Stomach (tissue), 8 donors: ENCODE measurements at regions not wholly inside any gene's neighbourhood (a gene's known extent, or its start where the extent isn't known, plus 50 kb on each side); places are given as distances from the start of the nearest gene placed in this dataset.

Experiments
- DNase-seq, 2 donors: peaks; one replicate each; pipeline versions ENCODE4 v3.0.0 to v3.0.0-alpha.2; 2013 to 2019
- H3K27ac ChIP-seq, 5 donors: fragments of 200-600 bp in 4 of 5; sonication (generic) in 4 of 5; one replicate each; pipeline ENCODE4 v1.5.1; 2013 to 2019; ENCODE audit warnings: mild to moderate bottlenecking in 1 of 5, moderate library complexity in 1 of 5
- H3K27me3 ChIP-seq, 3 donors: fragments of 200-600 bp; sonication (generic); one replicate each; pipeline ENCODE4 v1.5.1; 2017 to 2019; ENCODE audit warnings: mixed run types in 1 of 3
- H3K36me3 ChIP-seq, 4 donors: fragments of 200-600 bp; sonication (generic); 1 replicate in 3 of 4; 2 replicates in 1 of 4; pipeline ENCODE4 v1.5.1; 2016 to 2019
- H3K4me1 ChIP-seq, 4 donors: fragments of 200-600 bp; sonication (generic); one replicate each; pipeline ENCODE4 v1.5.1; 2016 to 2019
- H3K4me3 ChIP-seq, 4 donors: fragments of 200-600 bp; sonication (generic) in 3 of 4; one replicate each; pipeline ENCODE4 v1.5.1; 2016 to 2019; ENCODE audit warnings: mild to moderate bottlenecking in 1 of 4
- H3K9me3 ChIP-seq, 4 donors: fragments of 200-600 bp; sonication (generic); one replicate each; pipeline ENCODE4 v1.5.1; 2016 to 2019
- EP300 ChIP-seq: sonication (generic); formaldehyde crosslinking; IDR thresholded peaks from one replicate; pipeline ENCODE4 v1.6.1; 2017; ENCODE audit warnings: antibody characterized with exemption
- POLR2A ChIP-seq, 4 donors: fragments of 450-650 bp; IDR thresholded peaks; one replicate each; pipeline ENCODE4 v1.6.1; 2016; ENCODE audit warnings: antibody characterized with exemption in 4 of 4, control low read depth in 2 of 4, mild to moderate bottlenecking in 1 of 4, moderate library complexity in 1 of 4
- POLR2AphosphoS5 ChIP-seq, 3 donors: sonication (generic); formaldehyde crosslinking; IDR thresholded peaks; one replicate each; pipeline ENCODE4 v1.6.1; 2016; ENCODE audit warnings: antibody characterized with exemption in 3 of 3
- WGBS, 5 donors: extraction: QIAGEN DNeasy Blood & Tissue Kit in 3 of 5; methylation state at CpG; one replicate each; pipeline versions ENCODE4 v1.1.5 to v1.1.7; 2013 to 2018; 5-methylcytosine and 5-hydroxymethylcytosine counted together
- intact Hi-C: fragments of 100-400 bp; cut with DNase I; formaldehyde crosslinking; loops from one replicate; pipeline ENCODE4 v1.15.1; 2023; ENCODE audit warnings: low total_unique reads
- TF ChIP-seq, protein P1 (sequence below), 7 experiments: fragments of 450-650 bp in 4 of 7; fragments of 200-600 bp in 3 of 7; sonication (generic) in 3 of 7; IDR thresholded peaks; one replicate each; pipeline ENCODE4 v1.5.1; 2016 to 2019; ENCODE audit warnings: antibody characterized with exemption in 7 of 7, control low read depth in 2 of 7, mild to moderate bottlenecking in 1 of 7
- donor health status: healthy with polysubstance abuse.
- donor health status: Bipolar disorder and iron deficiency.
- donor health status: healthy.

DNA sequence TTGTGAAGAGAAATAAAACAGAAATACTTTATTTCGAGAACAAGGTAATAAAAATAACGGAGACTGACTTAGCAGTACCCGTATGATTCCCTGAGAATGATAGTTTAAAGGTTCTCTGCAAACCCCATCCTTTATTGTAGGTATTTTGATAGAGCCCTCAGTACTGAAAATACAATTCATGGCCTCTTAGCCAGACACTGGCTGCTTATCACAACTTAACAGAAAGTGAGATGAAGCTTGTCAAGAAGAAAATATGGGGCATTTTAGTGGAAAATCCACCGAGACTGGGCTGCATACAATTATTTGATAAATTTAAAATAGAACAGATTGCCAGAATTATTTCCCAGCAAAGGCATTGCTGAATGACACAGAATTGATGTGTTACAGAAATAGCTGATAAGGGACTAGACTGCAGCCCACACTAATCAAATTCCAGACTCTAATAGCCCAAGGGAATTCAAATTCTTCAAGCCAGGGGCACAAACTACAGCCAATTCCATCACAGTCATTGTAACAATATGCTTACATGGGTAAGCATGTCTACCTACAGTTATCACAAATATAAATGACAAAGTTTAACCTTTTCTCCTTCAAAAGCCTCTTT, 521.9 kb downstream of the PLOD2 start:
- no peak for TF ChIP-seq POLR2A (IDR thresholded peaks at IDR 0.05)
- TF ChIP-seq POLR2AphosphoS5 (IDR thresholded peaks at IDR 0.05): no peak
- TF ChIP-seq, protein P1, sequence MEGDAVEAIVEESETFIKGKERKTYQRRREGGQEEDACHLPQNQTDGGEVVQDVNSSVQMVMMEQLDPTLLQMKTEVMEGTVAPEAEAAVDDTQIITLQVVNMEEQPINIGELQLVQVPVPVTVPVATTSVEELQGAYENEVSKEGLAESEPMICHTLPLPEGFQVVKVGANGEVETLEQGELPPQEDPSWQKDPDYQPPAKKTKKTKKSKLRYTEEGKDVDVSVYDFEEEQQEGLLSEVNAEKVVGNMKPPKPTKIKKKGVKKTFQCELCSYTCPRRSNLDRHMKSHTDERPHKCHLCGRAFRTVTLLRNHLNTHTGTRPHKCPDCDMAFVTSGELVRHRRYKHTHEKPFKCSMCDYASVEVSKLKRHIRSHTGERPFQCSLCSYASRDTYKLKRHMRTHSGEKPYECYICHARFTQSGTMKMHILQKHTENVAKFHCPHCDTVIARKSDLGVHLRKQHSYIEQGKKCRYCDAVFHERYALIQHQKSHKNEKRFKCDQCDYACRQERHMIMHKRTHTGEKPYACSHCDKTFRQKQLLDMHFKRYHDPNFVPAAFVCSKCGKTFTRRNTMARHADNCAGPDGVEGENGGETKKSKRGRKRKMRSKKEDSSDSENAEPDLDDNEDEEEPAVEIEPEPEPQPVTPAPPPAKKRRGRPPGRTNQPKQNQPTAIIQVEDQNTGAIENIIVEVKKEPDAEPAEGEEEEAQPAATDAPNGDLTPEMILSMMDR (IDR thresholded peaks at IDR 0.05): no peak
- TF ChIP-seq EP300: no peak
- 78 to 81% (median 80%) methylated on average over 4 of the region's 4 CpGs for WGBS, 5 donors

DNA sequence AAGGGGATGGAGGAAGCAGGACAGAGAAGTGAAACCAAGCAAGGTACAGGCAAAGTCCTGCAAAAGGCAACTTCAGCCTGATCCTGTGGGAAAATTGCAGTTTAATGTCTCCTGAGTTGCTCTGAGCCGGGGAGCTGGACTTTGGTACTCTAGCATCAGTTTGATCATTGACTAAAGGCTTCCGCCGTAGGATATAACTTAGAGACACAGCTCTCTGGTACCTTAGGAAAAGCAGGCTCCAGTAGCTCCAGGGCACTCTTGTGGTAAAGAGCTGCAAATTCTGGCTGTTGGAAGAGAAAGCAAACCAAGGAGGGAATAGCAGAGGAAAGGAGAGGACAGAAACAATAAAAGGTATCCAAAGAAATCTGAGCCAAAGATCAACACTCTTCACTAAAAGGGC, 521.1 kb downstream of the PLOD2 start:
- Histone ChIP-seq H3K27me3 (no peaks in the 10 kb centered on the region), H3K4me1 (no peaks in the 10 kb centered on the region), H3K27ac (no peak overlapping the region), H3K9me3 (no peaks in the 10 kb centered on the region), H3K4me3 (no peak overlapping the region), H3K36me3 (no peaks in the 10 kb centered on the region)
- 64 to 84% (median 76%) methylated on average over 3 of the region's 3 CpGs for WGBS, 5 donors
- intact Hi-C loops: no loop called here
- TF ChIP-seq EP300 (no peak), POLR2AphosphoS5 (IDR thresholded peaks at IDR 0.05) (no peak), POLR2A (IDR thresholded peaks at IDR 0.05) (no peak)
- TF ChIP-seq, protein P1 (IDR thresholded peaks at IDR 0.05): no peak
- no peak for DNase-seq

More for the DNA sequence above, 521.9 kb downstream of the PLOD2 start:
- no peak for DNase-seq
- Histone ChIP-seq H3K36me3 (no peaks in the 10 kb centered on the region), H3K9me3 (no peaks in the 10 kb centered on the region), H3K4me3 (no peak overlapping the region), H3K27me3 (no peaks in the 10 kb centered on the region), H3K27ac (no peak overlapping the region), H3K4me1 (no peaks in the 10 kb centered on the region)
- intact Hi-C loops: no loop called here

DNA sequence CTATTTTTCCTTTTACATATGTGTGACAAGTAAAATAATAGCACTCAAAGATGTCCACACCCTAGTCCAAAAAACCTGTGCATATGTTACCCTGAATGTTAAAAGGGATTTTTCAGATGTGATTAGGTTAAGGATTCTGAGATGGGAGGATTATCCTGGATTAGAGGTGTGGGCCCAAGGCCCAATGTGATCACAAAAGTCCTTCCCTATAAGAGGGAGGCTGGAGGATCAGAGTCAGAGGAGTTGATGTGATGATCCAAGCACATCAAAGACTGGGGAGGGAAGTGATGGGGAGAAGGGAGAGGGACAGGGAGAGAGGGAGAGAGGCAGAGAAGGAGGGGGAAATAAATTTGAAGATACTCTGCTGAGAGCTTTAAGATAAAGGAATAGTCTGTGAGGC, 512.6 kb downstream of the PLOD2 start:
- Histone ChIP-seq H3K36me3 (no peaks in the 10 kb centered on the region), H3K9me3 (no peaks in the 10 kb centered on the region), H3K4me1 (no peaks in the 10 kb centered on the region), H3K27ac (no peak overlapping the region), H3K27me3 (no peaks in the 10 kb centered on the region), H3K4me3 (no peak overlapping the region)
- DNase-seq: no peak
- TF ChIP-seq, protein P1 (IDR thresholded peaks at IDR 0.05): no peak
- no peak for TF ChIP-seq POLR2AphosphoS5 (IDR thresholded peaks at IDR 0.05)
- TF ChIP-seq POLR2A (IDR thresholded peaks at IDR 0.05): no peak
- no peak for TF ChIP-seq EP300
- intact Hi-C loops: no loop called here

DNA sequence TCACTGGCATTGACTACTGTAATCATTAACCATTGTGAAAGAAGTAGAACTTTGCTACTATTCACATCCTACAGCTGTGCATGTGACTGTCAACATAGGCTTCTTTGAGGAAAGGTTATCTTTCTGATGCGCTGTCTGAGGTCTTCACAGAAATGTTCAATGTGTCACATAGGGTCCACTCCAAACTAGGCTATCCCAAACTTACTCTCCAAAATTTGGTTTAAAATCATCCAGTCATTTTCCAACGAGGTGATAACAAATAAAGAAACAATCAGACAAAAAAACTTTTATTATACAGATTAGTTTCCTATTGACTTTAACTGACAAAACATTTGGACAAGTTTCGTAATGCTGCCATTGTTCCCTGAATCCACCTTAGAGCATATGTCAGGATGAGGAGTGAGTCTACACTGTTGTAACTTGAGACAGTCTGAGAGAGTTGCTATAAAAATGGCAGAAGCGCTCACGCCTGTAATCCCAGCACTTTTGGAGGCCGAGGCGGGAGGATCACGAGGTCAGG, 511.6 kb downstream of the PLOD2 start:
- intact Hi-C loops: no loop called here
- H3K36me3 ChIP-seq: no peaks in the 10 kb centered on the region
- H3K4me3 ChIP-seq: no peak overlapping the region
- H3K9me3 ChIP-seq: no peaks in the 10 kb centered on the region
- DNase-seq: no peak
- no peaks in the 10 kb centered on the region for H3K27me3 ChIP-seq
- 86 to 89% (median 88%) methylated on average over 8 of the region's 8 CpGs for WGBS, 5 donors
- no peak overlapping the region for H3K27ac ChIP-seq
- no peaks in the 10 kb centered on the region for H3K4me1 ChIP-seq
- no peak for TF ChIP-seq EP300

DNA sequence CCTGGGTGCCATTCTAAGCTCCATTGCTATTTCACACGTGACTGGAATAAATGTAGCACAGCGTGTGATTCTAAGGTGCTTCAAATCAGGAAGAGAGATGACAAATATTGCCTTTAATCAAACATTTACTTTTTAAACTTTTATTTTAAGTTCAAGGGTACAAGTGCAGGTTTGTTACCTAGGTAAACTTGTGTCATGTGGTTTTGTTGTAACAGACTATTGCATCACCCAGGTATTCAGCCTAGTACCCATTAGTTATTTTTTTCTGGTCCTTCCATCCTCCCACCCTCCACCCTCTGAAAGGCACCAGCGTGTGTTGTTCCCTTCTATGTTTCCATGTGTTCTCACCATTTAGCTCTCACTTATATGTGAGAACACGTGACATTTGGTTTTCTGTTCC, 510.8 kb downstream of the PLOD2 start:
- Histone ChIP-seq H3K9me3 (no peaks in the 10 kb centered on the region), H3K4me3 (no peak overlapping the region), H3K27me3 (no peaks in the 10 kb centered on the region), H3K27ac (no peak overlapping the region), H3K4me1 (no peaks in the 10 kb centered on the region), H3K36me3 (no peaks in the 10 kb centered on the region)
- no peak for TF ChIP-seq EP300
- TF ChIP-seq, protein P1 (IDR thresholded peaks at IDR 0.05): no peak
- TF ChIP-seq POLR2AphosphoS5 (IDR thresholded peaks at IDR 0.05): no peak
- no peak for TF ChIP-seq POLR2A (IDR thresholded peaks at IDR 0.05)
- intact Hi-C loops: no loop called here
- WGBS, 5 donors: 65 to 83% (median 78%) methylated on average over 4 of the region's 4 CpGs
- DNase-seq: no peak
